Activated CD4-positive, alpha-beta T cell treated with anti-CD3 and anti-CD28 coated beads for 48 hours (primary cell): ENCODE measurements at regions not wholly inside any gene's neighbourhood (a gene's known extent, or its start where the extent isn't known, plus 50 kb on each side); places are given as distances from the start of the nearest gene placed in this dataset.
"Not testable (repeated sequence)": the region's sequence is repeated elsewhere in the genome, so short reads cannot be mapped to it uniquely, and the experiment has no call there.

ENCODE experiments used
- DNase-seq: peaks from one replicate; pipeline ENCODE4 v3.0.0-alpha.2; 2020

- DNase-seq: no peak
Observed at GRCh38 chr5:92370032-92370431, 986.9 kb upstream of the ARRDC3 start.

- no peak for DNase-seq
Observed at GRCh38 chr5:92369587-92369986, 986.5 kb upstream of the ARRDC3 start.

- DNase-seq: no peak
Observed at GRCh38 chr5:92364986-92365550, 982.0 kb upstream of the ARRDC3 start.

- DNase-seq: no peak
Observed at GRCh38 chr5:92353107-92354030, 970.3 kb upstream of the ARRDC3 start.

- no peak for DNase-seq
Observed at GRCh38 chr5:92337772-92338234, 954.7 kb upstream of the ARRDC3 start.

- no peak for DNase-seq
Observed at GRCh38 chr5:92332039-92332438, 948.9 kb upstream of the ARRDC3 start.

GRCh38 chr5:92330365-92330764 lies 947.2 kb upstream of the ARRDC3 start:
- no peak for DNase-seq

GRCh38 chr5:92329759-92330158 lies 946.6 kb upstream of the ARRDC3 start:
- no peak for DNase-seq

GRCh38 chr5:92328584-92329259 lies 945.6 kb upstream of the ARRDC3 start:
- DNase-seq: no peak

- no peak for DNase-seq
Observed at GRCh38 chr5:92320446-92320845, 937.3 kb upstream of the ARRDC3 start.

- DNase-seq: no peak
Observed at GRCh38 chr5:92313385-92313784, 930.3 kb upstream of the ARRDC3 start.

- no peak for DNase-seq
Observed at GRCh38 chr5:92309336-92309991, 926.3 kb upstream of the ARRDC3 start.

GRCh38 chr5:92308679-92309078 lies 925.6 kb upstream of the ARRDC3 start:
- no peak for DNase-seq

- DNase-seq: not testable (repeated sequence)
Observed at GRCh38 chr5:92302356-92302755, 919.2 kb upstream of the ARRDC3 start.

- no peak for DNase-seq
Observed at GRCh38 chr5:92283521-92283920, 900.4 kb upstream of the ARRDC3 start.

GRCh38 chr5:92271750-92272149 lies 888.6 kb upstream of the ARRDC3 start:
- DNase-seq: not testable (repeated sequence)

GRCh38 chr5:92268343-92268742 lies 885.2 kb upstream of the ARRDC3 start:
- DNase-seq: no peak

- no peak for DNase-seq
Observed at GRCh38 chr5:92267830-92268229, 884.7 kb upstream of the ARRDC3 start.

GRCh38 chr5:92265804-92266203 lies 882.7 kb upstream of the ARRDC3 start:
- DNase-seq: no peak

GRCh38 chr5:92255605-92256004 lies 872.5 kb upstream of the ARRDC3 start:
- not testable (repeated sequence) for DNase-seq

- DNase-seq: no peak
Observed at GRCh38 chr5:92248518-92248917, 865.4 kb upstream of the ARRDC3 start.

- DNase-seq: no peak
Observed at GRCh38 chr5:92242170-92242569, 859.1 kb upstream of the ARRDC3 start.

GRCh38 chr5:92237896-92238295 lies 854.8 kb upstream of the ARRDC3 start:
- no peak for DNase-seq
